ENCODE measurements at regions not wholly inside any gene's neighbourhood (a gene's known extent, or its start where the extent isn't known, plus 50 kb on each side); places are given as distances from the start of the nearest gene placed in this dataset.

GRCh38 chr1:29581256-29581655 lies 344.9 kb downstream of the PTPRU start:
- TF ChIP-seq CTCF (IDR thresholded peaks at IDR 0.05; ENCODE audit: borderline replicate concordance, insufficient read depth, low read depth, low read length) = no peak
- no peak overlapping the region for H3K4me3 ChIP-seq (ENCODE audit: low read depth, low read length)

GRCh38 chr1:29579821-29580425 lies 343.6 kb downstream of the PTPRU start:
- no peak overlapping the region for H3K4me3 ChIP-seq (ENCODE audit: low read depth, low read length)
- TF ChIP-seq CTCF (IDR thresholded peaks at IDR 0.05; ENCODE audit: borderline replicate concordance, insufficient read depth, low read depth, low read length) = no peak

GRCh38 chr1:29577512-29577911 lies 341.2 kb downstream of the PTPRU start:
- no peak for TF ChIP-seq CTCF (IDR thresholded peaks at IDR 0.05; ENCODE audit: borderline replicate concordance, insufficient read depth, low read depth, low read length)
- H3K4me3 ChIP-seq (ENCODE audit: low read depth, low read length) = no peak overlapping the region

GRCh38 chr1:29576510-29576909 lies 340.2 kb downstream of the PTPRU start:
- no peak overlapping the region for H3K4me3 ChIP-seq (ENCODE audit: low read depth, low read length)
- no peak for TF ChIP-seq CTCF (IDR thresholded peaks at IDR 0.05; ENCODE audit: borderline replicate concordance, insufficient read depth, low read depth, low read length)

- H3K4me3 ChIP-seq (ENCODE audit: low read depth, low read length) = no peak overlapping the region
- TF ChIP-seq CTCF (IDR thresholded peaks at IDR 0.05; ENCODE audit: borderline replicate concordance, insufficient read depth, low read depth, low read length) = no peak
Measured at GRCh38 chr1:29575826-29576225, 339.5 kb downstream of the PTPRU start.

GRCh38 chr1:29575277-29575676 lies 339.0 kb downstream of the PTPRU start:
- TF ChIP-seq CTCF (IDR thresholded peaks at IDR 0.05; ENCODE audit: borderline replicate concordance, insufficient read depth, low read depth, low read length) = no peak
- H3K4me3 ChIP-seq (ENCODE audit: low read depth, low read length) = no peak overlapping the region

- H3K4me3 ChIP-seq (ENCODE audit: low read depth, low read length) = no peak overlapping the region
- no peak for TF ChIP-seq CTCF (IDR thresholded peaks at IDR 0.05; ENCODE audit: borderline replicate concordance, insufficient read depth, low read depth, low read length)
Measured at GRCh38 chr1:29574871-29575270, 338.5 kb downstream of the PTPRU start.

Data from GM12875 (cell line).